ENCODE measurements at regions not wholly inside any gene's neighbourhood (a gene's known extent, or its start where the extent isn't known, plus 50 kb on each side); places are given as distances from the start of the nearest gene placed in this dataset.

- TF ChIP-seq CEBPB (IDR thresholded peaks at IDR 0.05; ENCODE audit: low read depth, low read length) (no peak), CTCF (conservative IDR thresholded peaks at IDR 0.05; ENCODE audit: low read depth, low read length) (no peak), POLR2A (IDR thresholded peaks at IDR 0.05; ENCODE audit: low read depth, low read length) (no peak)
Measured at GRCh38 chr13:47549219-47549752, 451.8 kb downstream of the SUCLA2 start.
